Mesothelial cell of epicardium (in vitro differentiated cells): ENCODE measurements at regions not wholly inside any gene's neighbourhood (a gene's known extent, or its start where the extent isn't known, plus 50 kb on each side); places are given as distances from the start of the nearest gene placed in this dataset.
"Not testable (repeated sequence)": the region's sequence is repeated elsewhere in the genome, so short reads cannot be mapped to it uniquely, and the experiment has no call there.

Experiments used
- DNase-seq, 2 experiments: peaks; one replicate each; pipeline ENCODE4 v3.0.0; 2021; ENCODE audit warnings: low spot score in 2 of 2; ENCODE audit not compliant: unreplicated experiment in 2 of 2
- H3K27ac Mint-ChIP-seq: 2 replicates; pipeline ENCODE4 v1.8.0; 2021; ENCODE audit warnings: mixed read lengths
- H3K27me3 Mint-ChIP-seq: 2 replicates; pipeline ENCODE4 v1.8.0; 2021; ENCODE audit warnings: low read depth, mixed read lengths
- H3K36me3 Mint-ChIP-seq: 2 replicates; pipeline ENCODE4 v1.8.0; 2021; ENCODE audit warnings: mixed read lengths
- H3K4me1 Mint-ChIP-seq: 2 replicates; pipeline ENCODE4 v1.8.0; 2021; ENCODE audit warnings: mixed read lengths
- H3K4me3 Mint-ChIP-seq: 2 replicates; pipeline ENCODE4 v1.8.0; 2021; ENCODE audit warnings: mild to moderate bottlenecking, moderate library complexity, mixed read lengths
- H3K9me3 Mint-ChIP-seq: 2 replicates; pipeline ENCODE4 v1.8.0; 2021; ENCODE audit warnings: mixed read lengths
- TF ChIP-seq, protein P1 (sequence below): fragments of 200-600 bp; sonication (generic); IDR thresholded peaks from one replicate; pipeline ENCODE4 v1.5.0; 2021; ENCODE audit warnings: antibody characterized with exemption; ENCODE audit not compliant: unreplicated experiment

DNA sequence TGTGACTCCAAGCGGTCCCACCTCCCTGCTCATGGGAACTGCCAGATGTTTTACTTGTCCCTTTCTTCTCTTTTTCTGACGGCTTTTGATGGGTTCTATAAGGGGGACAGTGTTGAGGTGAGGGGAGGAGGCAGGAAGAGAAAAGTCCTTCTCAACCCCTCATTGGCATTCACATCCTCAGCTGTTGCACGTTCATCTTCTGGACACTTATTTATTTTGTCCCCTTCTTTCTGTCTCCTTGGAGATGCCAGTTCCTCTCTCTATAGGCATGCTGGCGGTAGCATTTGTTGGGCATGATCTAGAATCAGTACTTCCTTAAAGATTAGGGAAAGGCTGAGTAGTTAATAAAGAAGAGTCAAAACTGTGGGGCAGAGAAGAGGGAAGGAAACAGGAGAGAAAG is 99.0 kb upstream of the KLHL14 start:
- no peak for DNase-seq
- no peak overlapping the region for H3K4me3 Mint-ChIP-seq
- peaks cover 5% of the 10 kb centered on the region for H3K9me3 Mint-ChIP-seq
- H3K27ac Mint-ChIP-seq = no peak overlapping the region
- peaks cover 2% of the 10 kb centered on the region for H3K4me1 Mint-ChIP-seq
- peaks cover 73% of the 10 kb centered on the region for H3K27me3 Mint-ChIP-seq
- TF ChIP-seq, protein P1, sequence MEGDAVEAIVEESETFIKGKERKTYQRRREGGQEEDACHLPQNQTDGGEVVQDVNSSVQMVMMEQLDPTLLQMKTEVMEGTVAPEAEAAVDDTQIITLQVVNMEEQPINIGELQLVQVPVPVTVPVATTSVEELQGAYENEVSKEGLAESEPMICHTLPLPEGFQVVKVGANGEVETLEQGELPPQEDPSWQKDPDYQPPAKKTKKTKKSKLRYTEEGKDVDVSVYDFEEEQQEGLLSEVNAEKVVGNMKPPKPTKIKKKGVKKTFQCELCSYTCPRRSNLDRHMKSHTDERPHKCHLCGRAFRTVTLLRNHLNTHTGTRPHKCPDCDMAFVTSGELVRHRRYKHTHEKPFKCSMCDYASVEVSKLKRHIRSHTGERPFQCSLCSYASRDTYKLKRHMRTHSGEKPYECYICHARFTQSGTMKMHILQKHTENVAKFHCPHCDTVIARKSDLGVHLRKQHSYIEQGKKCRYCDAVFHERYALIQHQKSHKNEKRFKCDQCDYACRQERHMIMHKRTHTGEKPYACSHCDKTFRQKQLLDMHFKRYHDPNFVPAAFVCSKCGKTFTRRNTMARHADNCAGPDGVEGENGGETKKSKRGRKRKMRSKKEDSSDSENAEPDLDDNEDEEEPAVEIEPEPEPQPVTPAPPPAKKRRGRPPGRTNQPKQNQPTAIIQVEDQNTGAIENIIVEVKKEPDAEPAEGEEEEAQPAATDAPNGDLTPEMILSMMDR = no peak
- H3K36me3 Mint-ChIP-seq = no peaks in the 10 kb centered on the region

DNA sequence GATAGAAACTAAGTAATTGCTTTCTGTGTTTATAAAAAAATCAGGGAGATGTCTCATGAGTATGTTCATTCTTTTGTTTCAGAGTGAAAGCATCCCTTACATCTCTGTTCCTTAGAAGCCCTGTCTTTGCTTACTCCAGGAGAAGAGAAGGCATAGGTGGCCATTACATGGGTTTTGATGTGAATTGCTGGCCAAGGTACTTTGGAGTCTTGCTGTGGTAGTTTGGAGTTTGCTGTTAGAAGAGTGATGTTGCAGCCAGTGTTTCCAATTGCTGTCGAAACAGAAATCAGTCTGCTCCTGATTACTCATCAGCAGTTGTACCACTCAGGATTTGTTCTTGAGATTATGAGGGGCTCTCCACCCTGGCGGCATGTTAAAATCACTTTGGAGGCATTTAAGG is 97.8 kb upstream of the KLHL14 start:
- no peaks in the 10 kb centered on the region for H3K36me3 Mint-ChIP-seq
- peaks cover 65% of the 10 kb centered on the region for H3K27me3 Mint-ChIP-seq
- TF ChIP-seq, protein P1 = no peak
- no peak overlapping the region for H3K27ac Mint-ChIP-seq
- peaks cover 2% of the 10 kb centered on the region for H3K4me1 Mint-ChIP-seq
- no peak overlapping the region for H3K4me3 Mint-ChIP-seq
- no peak for DNase-seq
- H3K9me3 Mint-ChIP-seq = peaks cover 5% of the 10 kb centered on the region

DNA sequence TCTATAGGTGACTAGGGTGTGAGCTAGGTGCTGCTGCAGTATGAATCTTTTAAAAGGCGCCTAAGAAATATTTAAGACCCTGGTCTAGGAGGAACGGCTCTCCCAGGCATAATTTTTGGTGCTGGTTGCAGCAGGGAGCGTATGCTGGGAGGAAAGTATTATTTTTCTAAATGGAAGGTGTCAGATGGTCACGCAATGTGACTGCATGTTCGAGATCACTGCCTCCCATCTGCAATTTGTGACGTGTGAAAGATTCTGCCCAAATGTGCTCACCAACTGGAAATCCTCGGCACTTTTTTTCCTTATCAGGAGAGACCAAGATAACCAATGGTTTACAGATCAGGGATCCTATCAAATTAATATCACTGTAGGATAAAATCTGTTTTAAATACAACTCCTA is 95.6 kb upstream of the KLHL14 start:
- Mint-ChIP-seq H3K9me3 (peaks cover under 1% of the 10 kb centered on the region), H3K27me3 (peaks cover 60% of the 10 kb centered on the region), H3K36me3 (no peaks in the 10 kb centered on the region), H3K27ac (no peak overlapping the region), H3K4me3 (no peak overlapping the region), H3K4me1 (peaks cover 2% of the 10 kb centered on the region)
- DNase-seq = no peak
- TF ChIP-seq, protein P1 = no peak

DNA sequence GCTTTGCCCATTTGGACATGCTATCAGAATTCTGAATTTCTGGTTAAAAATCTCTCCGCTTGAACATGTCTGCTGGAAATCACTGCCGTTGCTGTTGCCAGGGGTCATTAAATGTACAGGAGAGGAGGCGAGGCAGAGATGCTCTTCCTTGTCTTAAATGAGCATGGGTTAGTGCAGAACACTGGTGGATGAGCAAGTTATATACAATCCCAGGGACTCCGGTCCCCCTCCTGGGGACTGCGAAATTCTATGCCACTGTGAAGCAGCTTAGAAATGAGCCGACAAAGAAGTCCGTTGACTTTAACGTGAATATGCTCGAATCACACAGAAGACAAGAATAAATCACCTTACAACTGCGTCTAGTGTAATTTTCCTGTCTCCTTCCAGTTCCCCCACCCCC is 95.1 kb upstream of the KLHL14 start:
- TF ChIP-seq, protein P1 = no peak
- Mint-ChIP-seq H3K9me3 (no peaks in the 10 kb centered on the region), H3K4me1 (peaks cover 2% of the 10 kb centered on the region), H3K4me3 (no peak overlapping the region), H3K27me3 (peaks cover 56% of the 10 kb centered on the region), H3K27ac (no peak overlapping the region), H3K36me3 (no peaks in the 10 kb centered on the region)
- no peak for DNase-seq

DNA sequence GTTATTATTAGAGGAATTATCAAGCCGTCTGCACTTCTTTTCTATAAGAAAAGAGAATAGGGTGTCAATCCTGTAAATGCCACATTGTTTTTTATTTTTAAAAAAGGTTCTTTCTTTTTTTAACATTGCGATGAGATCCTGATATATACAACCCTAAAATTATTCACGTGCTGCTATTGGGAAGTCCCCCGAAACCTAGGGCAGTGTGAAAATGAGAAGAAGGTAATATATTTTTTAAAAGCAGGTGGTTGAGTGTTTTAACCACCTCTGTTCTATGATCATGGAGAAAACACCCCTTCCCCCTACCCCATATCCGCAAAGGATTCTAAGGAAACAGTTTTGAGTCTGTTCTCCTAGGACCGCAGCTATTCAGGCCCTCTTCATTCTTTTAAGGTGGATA is 94.5 kb upstream of the KLHL14 start:
- Mint-ChIP-seq H3K4me1 (peaks cover 2% of the 10 kb centered on the region), H3K9me3 (peaks cover 4% of the 10 kb centered on the region), H3K36me3 (no peaks in the 10 kb centered on the region), H3K4me3 (no peak overlapping the region), H3K27ac (no peak overlapping the region), H3K27me3 (peaks cover 50% of the 10 kb centered on the region)
- TF ChIP-seq, protein P1 = no peak
- no peak for DNase-seq

DNA sequence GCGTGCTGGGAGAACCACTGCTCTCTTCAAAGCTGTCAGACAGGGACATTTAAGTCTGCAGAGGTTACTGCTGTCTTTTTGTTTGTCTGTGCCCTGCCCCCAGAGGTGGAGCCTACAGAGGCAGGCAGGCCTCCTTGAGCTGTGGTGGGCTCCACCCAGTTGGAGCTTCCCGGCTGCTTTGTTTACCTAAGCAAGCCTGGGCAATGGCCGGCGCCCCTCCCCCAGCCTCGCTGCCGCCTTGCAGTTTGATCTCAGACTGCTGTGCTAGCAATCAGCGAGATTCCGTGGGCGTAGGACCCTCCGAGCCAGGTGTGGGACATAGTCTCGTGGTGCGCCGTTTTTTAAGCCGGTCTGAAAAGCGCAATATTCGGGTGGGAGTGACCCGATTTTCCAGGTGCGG is 89.2 kb upstream of the KLHL14 start:
- H3K27me3 Mint-ChIP-seq, H3K27ac Mint-ChIP-seq, H3K4me1 Mint-ChIP-seq, H3K9me3 Mint-ChIP-seq, DNase-seq, H3K36me3 Mint-ChIP-seq, H3K4me3 Mint-ChIP-seq: not testable (repeated sequence)
